GM13976 (cell line): ENCODE measurements at regions not wholly inside any gene's neighbourhood (a gene's known extent, or its start where the extent isn't known, plus 50 kb on each side); places are given as distances from the start of the nearest gene placed in this dataset.

ENCODE experiments used
- DNase-seq: peaks from one replicate; pipeline ENCODE4 v3.0.0; 2012; ENCODE audit warnings: low spot score
- CTCF ChIP-seq: IDR thresholded peaks from 2 replicates; pipeline ENCODE4 v1.5.1; 2012; ENCODE audit warnings: borderline replicate concordance, mild to moderate bottlenecking; ENCODE audit not compliant: insufficient read depth; ENCODE audit errors: extremely low read depth, missing control alignments, control extremely low read depth
- in situ Hi-C: fragments of 300-500 bp; cut with MboI; formaldehyde crosslinking; loops from one replicate; pipeline ENCODE4 v1.12.0; 2022; ENCODE audit warnings: low sequenced_read_pairs, mixed read lengths, inconsistent platforms; ENCODE audit not compliant: unreplicated experiment

GRCh38 chr3:152037297-152037696 is 163.9 kb downstream of the SUCNR1 start:
- in situ Hi-C loops: no loop called here
- TF ChIP-seq CTCF: no peak
- no peak for DNase-seq

GRCh38 chr3:152037953-152038352 is 164.5 kb downstream of the SUCNR1 start:
- DNase-seq: no peak
- in situ Hi-C loops: no loop called here
- no peak for TF ChIP-seq CTCF

DNA sequence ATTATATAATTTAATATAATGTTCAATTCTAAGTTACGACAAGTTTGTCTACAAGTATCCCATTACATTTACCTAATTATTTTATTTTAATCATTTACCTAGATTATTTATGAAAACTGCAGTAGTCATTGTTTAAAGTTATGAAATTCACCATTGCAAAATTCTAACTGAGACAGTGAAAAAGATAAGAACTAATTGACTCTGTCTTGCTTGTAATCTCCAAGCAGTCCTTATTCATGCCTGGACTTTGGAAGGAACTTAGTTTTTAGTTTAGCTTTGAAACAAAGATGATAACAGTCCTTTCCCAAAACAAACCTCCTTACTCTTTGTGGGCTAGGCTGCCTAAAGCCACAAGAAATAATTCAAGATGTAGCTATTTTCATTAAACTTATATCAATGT is 165.0 kb downstream of the SUCNR1 start:
- no peak for DNase-seq
- in situ Hi-C loops: no loop called here
- TF ChIP-seq CTCF: no peak

DNA sequence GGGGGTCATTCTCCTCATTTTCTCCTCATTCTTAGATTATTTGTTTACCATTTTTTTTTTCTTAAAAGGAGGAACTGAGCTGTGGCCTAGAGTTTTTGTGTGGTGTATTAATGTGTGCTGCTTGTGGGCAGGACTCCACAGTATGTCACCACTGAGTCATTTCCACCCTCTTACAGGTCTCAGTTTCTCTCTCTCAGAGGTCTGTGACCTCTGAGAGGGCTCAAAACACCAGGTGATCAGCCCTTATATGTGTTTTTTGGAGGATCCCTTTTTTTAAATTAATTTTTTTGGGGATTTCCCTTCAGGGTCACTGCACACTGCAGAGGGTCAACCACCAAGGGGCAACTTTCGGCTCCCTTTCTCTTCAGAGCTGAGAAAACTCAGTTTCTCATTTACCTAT is 166.4 kb downstream of the SUCNR1 start:
- in situ Hi-C loops: no loop called here
- peak; percentile 16 for DNase-seq
- no peak for TF ChIP-seq CTCF

DNA sequence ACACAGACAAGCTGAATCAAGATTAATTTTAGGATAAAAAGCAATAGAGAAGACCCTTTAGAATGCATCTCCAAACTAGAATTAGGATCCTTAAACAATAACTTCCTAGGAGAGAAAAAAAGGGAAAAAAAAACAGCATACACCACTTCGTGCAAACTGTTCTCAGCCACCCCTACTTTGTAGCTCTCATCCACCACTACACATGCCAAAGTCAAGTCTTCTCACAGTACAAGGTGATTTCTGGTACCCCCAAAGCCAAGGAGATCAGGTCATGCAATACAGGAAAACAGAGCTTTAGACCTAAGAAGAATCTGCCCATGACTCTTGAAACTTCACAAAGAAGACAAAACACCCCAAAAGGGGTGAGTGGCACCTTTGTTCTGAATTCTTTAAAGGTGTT is 166.9 kb downstream of the SUCNR1 start:
- TF ChIP-seq CTCF: no peak
- in situ Hi-C loops: no loop called here
- no peak for DNase-seq

DNA sequence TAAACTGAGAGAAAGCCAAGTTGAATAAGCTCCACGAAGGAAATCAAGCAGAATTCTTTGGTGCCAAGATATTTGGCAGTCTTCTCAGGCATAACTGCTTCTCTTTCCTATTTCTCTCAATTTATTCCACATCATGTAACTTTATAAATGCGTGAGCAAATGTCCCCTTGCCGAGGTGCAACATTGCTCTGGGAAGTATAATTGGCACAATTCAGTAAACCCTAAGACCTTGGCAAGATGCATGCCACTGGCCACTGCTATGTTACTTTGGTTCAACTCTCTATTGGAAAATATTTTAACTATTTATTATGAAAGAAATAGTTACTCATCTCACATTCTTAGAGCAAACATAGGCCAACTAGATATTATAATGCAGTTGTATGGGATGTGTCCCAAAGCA is 170.2 kb downstream of the SUCNR1 start:
- no peak for TF ChIP-seq CTCF
- no peak for DNase-seq
- in situ Hi-C loops: no loop called here

GRCh38 chr3:152046280-152046679 is 172.8 kb downstream of the SUCNR1 start:
- TF ChIP-seq CTCF: no peak
- no peak for DNase-seq
- in situ Hi-C loops: no loop called here
